GM19468 (cell line): ENCODE measurements at regions not wholly inside any gene's neighbourhood (a gene's known extent, or its start where the extent isn't known, plus 50 kb on each side); places are given as distances from the start of the nearest gene placed in this dataset.

Experiments
- ATAC-seq: cut with Tn5 transposase; IDR thresholded peaks from one replicate; pipeline ENCODE4 v1.9.1; 2021; ENCODE audit warnings: mild to moderate bottlenecking, moderate library complexity, moderate number of reproducible peaks; ENCODE audit not compliant: unreplicated experiment; ENCODE audit errors: extremely low read depth

DNA sequence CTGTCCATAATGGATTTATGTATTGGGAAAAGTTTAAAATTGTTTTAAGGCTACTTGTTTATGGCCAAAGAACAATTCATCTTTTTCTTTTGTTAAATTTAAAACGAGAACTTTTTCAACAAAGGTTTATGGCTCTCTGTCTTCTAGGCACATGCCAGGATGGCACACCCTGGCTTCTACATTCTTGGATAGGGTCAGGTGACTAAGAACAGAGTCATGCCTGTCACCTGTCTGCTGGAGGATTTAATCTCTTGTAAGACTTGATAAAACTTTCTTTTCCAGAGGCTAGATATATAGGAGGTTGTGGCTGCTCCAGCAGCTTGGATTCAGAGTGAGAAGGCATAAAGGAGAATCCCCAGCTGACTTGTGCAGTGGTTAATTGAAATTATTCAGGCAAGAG is 915.4 kb downstream of the GATA3 start:
- no peak for ATAC-seq

DNA sequence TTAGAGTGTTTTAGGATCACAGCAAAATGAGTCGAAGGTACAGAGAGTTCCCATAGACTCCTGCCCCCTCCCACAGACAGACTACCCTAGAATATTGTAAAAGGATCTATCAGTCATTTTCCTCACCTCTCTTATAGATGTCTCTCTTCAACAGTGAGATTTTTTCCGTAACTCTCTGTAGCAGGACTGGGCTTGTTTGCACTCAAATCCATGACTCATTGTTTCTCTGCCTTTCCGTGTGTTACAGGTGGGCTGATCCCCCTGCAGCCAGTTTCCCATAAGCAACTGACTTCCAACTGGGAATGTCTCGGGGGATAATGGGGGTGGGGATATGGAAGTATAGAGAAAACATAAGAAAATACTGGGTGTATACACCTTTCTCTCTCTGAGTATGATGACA is 921.0 kb downstream of the GATA3 start:
- ATAC-seq = no peak

DNA sequence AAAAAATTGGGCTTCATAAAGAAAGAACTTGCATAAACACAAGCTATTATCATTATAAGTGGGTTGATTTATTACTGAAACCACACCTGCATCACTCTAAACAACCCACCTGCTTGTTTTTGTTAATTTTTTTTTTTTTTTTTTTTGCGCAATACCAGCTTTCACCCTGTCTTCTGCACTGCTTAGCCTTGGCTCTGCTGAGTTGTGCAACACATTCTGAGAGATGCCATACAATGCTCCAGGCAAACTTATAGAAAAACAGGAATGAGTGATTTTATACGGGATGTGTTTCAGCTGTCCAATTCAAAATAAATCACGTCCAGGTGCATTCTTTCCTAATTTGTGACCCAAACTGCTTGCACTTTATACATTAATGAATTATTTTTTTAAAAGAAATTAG is 923.6 kb downstream of the GATA3 start:
- ATAC-seq = no peak

DNA sequence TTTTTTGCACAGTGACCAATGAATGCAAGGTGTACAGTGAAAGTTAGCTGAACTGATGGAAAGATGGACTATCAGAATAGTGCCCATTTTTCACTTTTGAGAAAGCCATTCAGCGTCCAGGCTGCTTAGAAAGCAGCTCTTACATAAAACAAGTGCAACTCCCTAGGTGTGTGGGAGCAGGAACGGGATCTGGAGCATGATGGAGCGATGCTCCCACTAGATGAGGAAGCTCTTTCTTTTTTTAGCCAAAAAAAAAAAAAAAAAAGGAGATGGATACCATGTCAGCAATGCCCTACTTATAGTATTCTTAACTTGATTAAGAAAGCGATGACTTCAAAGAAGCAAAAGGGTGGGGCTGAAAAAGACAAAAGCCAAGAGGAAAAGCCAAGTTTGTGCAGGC is 925.5 kb downstream of the GATA3 start:
- ATAC-seq = no peak

DNA sequence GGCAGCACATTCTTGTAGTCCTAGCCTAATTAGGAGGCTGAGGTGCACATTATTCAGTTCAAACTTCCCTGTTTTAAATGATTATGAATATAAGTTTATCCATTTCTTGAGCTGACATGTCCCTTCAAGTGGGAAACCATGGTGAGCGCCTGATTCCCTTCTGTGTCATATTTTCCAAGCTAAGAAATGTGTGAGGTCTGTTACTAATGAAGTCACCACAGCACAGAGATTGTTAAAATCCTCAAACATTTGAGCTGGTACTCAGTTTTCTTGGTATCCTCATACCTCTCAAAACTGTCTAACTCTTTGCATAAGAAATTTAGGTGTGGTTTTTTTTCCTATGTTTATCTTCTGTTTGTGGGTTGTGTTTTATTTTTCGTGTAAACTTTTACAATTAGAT is 926.8 kb downstream of the GATA3 start:
- ATAC-seq = no peak

DNA sequence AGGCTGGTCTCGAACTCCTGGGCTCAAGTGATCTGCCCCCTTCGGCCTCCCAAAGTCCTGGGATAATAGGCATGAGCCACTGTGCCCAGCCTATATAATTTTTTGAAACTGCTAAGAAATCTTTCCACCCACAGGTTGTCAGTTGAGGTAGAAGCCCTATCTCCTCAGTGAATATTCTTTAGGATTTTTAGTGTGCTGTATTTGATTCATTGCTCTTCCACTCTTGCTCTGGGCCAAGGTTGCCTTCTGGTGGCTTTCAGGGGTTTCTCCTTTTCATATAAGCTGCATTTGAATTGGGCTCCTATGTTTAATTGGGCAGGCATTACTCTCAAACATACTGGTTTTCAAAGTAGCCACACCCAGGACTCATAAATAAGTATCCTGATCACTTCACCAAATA is 931.2 kb downstream of the GATA3 start:
- no peak for ATAC-seq

DNA sequence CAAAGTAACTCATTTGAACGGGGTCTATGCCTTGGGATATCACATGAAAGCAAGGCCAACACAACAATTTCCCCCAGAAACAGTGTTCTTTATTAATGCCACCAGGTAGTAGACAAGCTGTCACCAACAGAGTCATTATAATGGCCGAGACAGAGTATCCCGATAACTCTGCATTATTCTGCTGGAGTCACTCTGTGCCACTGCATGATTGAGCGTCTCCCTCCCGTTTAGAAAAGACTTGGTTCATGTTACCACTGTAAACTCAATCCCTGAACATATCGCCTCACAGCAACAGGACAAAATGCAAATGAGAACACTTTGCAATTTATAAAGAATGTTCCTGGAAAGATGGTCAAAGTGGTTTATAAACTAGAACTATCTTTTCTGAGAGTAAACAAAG is 932.5 kb downstream of the GATA3 start:
- ATAC-seq = no peak

DNA sequence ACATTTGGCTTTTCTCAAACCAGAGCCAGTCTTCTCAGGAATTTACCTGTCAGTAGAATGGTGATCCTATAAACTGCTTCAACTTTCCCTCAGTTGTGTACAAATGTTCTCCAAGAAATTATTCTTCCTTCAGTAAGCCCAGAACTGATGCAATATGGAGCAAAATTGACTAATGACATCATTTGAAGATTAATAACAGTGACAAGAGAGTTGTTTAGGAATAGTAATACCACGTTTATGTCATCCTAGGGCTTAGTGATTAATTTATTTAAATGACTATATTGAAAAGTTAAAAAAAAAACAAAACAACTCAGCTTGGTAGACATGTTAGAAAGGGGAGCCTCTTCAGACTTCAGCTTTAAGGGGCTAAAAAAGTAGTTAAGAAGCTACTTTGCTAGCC is 933.2 kb downstream of the GATA3 start:
- no peak for ATAC-seq

DNA sequence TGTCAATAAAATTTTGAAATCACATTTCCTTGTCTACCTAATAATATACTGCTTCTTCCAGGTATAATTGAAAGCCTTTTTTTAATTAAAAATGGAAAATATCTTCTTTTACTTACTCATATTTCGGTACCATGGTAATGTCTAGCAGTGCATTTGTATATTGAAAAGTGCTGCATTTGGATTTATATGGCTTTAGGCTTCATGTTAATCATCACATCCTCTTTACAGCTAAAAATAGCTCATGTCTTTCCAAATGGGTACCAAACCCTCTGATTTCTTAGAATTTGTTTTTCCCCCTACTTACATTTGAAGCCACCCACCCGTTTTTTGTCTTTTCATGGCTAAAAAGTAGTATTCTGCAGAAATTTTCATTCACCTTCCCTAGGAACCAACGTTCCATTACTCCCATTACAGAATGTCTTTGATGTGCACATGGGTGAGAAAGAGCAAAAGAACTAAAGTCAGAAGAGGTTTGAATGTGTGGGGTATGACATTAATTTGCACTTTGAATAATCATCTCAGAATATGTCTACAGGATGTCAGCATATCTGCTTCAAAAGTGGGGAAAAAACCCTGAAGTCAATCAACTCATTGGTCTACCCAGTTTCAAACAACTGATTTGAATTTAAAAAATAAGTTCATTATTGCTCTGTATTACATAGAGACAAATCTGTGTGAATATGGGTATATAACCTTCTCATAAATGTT is 935.9 kb downstream of the GATA3 start:
- no peak for ATAC-seq

DNA sequence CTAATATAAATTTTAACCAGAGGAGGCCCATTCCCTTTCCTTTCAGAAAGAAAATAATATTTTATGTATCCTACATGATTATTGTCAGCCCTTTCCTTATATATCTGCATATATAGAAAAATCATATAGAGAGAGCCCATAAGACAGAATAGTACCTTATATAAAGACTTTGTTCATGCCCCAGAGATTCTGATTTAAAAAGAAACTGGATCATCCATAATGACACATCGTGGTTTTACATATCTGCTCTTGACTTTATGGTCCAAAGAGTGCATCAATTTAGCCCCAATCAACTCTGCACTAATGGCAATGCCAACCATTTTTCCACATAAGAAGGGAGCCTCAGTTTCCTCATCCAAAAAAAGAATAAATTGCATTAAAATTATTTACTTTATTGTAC is 937.5 kb downstream of the GATA3 start:
- no peak for ATAC-seq

DNA sequence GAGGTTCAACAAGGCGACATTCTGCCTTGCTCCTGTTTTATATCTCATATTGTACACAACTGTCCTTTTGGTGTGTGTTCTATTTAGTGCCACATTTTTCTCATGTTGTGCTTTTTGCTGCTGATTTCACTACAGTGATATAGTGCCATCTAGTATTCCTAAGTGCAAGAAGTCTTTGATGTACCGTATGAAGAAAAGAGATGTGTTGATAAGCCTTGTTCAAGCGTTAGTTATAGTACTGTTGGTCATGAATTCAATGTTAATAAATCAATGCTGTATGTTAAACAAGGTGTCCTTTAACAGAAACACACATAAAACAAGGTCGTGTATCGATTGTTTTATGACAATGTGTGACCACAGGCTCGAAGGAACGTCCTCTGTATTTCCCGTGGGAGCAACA is 939.4 kb downstream of the GATA3 start:
- ATAC-seq = no peak

DNA sequence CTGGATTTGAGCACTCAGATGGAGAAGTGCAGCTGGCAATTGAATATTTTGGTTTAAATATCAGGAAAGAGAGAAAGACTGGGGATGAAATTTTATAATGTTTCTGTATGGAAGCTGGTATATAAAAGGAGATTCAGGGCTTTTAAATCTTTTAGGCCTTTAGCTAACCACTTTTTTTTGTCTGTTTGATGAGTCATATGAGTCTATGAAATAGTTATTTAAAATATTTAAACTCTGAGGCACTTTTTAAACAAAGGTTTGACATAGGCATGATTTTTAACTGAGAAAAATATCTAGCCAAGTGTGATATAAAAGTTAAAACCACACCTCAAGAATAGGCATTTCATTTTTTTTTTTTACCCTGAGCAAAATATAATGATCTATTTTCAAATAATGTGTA is 944.3 kb downstream of the GATA3 start:
- ATAC-seq = no peak

DNA sequence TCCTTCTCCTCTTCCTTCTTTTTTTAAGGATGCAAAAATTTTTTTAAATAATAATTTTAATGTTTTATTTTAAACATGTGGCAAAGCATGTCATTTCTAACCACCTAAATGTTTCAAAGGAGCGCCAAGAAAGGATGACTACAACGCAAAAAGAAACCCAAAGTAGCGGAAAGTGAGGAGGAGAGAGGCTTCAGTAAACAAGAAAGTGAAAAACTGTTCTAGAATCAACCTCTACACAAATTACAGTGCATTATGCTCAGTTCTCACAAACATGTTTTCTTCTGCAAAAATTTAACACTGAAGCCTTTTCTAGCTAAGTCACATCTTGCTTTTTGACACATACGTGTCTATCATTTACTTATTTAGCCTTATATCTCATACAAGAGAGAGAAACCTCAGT is 948.6 kb downstream of the GATA3 start:
- ATAC-seq = no peak

DNA sequence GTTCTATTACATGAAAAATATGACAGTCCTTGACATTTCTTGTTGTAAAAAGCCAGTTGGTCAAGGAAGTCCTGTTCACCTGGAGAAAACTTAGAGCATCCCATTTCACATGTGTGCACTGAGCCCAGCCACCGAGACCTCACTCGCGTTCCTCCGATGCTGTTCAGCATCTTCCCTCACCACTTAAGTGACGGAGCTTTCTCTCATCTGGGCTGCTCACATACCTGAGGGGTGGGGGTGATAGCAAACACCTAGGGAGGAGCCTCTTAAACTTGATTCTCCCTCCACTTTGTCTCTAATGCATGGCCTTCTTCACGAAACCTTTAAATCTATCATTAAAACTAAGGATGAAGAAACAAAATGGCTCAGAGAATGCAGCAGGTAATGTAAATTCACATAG is 950.2 kb downstream of the GATA3 start:
- no peak for ATAC-seq

DNA sequence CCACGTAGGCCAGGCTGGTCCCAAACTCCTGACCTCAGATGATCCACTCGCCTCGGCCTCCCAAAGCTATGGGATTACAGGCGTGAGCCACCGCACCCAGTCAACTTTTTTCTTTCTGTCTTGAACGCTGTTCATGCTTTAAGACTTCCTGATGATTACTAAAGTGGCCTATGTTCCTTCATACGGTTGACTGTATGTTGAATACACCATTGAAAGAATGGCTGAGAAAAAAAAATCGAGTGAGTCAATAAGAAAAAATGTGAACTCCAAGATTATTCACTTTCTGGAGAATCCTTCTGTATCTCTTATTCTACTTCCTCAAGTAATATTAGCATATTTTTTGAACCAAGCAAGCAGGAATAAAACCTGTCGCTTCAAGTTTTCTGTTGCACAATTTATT is 955.0 kb downstream of the GATA3 start:
- ATAC-seq = no peak

DNA sequence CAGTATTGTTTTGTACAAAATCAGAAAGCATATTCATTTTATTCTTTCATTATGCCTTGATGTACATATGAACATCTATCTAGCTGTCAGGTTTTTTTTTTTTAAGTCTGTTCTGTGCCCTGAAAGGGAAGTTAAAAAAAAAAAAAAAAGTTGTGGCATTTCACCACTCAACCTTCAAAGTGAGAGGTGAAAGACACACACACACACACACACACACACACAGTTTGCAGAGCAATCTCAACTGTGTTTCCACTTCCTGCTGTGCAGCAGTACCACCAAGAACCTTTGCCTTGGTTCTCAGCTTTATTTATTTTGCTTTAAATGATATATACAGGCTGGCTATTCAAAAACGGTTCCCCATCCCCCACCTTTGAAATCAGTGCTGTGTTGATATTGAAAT is 955.6 kb downstream of the GATA3 start:
- ATAC-seq = no peak

DNA sequence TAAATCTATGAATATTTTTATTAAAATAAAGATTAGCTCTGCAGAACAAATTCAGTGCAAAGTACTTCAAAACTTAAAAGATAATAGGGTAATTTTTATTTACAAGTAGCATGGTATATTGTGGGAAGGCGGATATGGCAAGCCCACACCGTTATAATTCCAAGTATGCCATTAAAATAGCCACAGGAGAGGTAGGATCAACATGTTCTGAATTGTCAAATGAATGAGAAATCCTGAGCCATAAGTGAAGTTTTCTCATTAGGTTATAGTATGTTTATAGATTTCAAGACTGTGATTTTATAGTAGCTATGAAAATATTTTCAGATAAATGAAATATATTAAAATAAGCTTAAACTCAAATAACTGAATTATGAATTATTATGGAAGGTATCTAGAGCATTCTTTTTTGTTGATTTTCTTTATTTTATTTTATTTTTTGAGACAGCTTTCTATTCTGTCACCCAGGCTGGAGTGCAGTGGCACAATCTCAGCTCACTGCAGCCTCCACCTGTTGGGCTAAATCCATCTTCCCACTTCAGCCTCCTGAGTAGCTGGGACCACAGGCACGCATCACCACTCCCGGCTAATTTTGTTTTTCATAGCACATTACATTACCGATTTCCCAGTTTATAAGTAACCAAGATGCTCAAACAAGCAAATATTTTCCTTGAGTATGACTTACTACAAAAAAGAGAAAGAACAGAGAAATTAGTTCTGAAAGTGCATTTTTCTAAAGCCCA is 956.6 kb downstream of the GATA3 start:
- ATAC-seq = no peak

DNA sequence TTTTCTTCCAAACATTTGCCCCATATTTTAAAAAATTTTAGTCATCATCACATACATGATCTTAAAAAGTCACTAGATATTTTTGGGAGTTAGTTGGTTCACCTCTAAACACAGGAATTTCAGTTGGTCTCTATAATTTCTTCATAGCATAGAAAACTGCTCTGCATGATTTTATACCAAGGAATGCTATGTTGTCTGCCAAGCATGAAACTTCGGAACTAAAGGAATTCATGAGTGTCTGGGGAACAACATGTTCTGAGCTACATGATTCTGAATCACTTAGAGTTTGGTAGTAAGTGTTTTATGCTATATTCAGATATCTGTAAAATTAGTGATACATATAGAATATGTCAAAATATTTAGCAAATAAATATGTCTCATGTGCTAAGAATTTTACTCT is 957.8 kb downstream of the GATA3 start:
- no peak for ATAC-seq

DNA sequence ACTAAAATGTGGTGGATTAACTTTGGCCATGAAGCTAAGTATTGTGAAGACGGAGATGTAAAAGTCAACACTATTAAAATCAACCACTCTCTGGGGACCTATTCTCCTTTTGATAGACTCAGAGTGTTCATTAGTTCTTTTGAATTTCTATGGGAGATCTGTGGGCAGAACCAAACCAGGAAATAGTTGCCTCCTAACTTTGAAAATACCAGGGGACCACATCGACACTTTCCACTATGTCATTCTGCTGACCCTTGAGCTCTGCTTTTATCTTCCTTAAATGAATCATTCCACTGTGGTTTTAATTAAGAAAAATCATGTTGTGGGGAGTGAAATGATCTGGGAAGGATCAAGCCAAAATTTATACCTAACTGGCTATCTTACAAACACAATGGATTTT is 960.5 kb downstream of the GATA3 start:
- no peak for ATAC-seq

DNA sequence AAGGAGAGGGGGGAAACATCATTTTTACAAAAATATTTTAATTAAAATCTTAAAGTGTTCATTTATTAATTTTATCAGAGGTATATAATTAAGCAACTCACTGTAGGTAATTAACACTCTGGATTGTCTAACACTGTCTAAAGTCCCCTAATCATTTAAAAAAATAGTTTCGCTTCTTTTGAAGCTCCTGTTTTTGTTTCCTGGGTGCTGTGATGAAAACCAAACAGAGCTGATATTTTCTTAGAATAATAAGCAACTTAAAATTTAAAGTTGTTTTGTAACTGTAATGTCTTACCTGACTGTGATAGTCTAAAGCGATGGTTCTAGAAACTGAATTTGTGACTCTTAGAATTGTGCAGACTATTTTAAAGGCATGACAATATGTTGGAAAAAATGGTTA is 961.0 kb downstream of the GATA3 start:
- ATAC-seq = no peak

DNA sequence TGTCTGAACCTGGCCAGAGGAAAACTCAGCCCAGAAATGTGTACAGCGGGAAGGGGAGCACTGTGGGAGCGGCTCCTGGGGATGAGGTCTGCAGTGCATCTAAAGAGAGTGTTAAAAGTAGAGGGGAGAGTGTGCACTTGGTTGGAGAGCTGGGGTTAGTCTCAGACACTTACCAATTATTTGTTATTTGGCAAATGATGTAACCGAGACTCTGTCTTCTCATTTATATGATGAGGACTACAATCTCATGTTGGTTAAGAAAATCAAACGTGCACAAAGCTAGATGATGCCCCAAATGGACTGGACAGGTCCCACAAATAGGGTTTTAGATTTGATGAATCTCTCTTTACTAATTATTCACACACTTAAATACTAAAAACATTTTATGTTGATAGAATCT is 962.4 kb downstream of the GATA3 start:
- no peak for ATAC-seq
